ENCODE measurements at regions not wholly inside any gene's neighbourhood (a gene's known extent, or its start where the extent isn't known, plus 50 kb on each side); places are given as distances from the start of the nearest gene placed in this dataset.

DNA sequence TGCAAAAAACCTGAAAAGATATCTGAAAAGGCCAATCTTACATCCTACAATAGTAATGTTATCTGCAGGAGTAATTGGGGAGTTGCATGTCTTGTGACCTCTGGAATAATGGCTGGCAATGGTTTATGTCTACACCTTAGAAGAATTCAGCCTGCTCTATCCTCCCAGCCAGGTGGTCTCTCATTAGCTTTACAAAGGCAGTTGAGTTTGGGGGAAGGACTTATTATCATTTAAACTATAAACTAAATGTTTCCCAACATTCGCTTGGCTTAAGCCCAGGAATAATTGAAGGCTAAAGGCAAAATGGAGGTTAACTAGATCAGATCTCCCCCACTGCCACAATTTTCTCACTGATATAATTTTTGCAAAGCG lies 158.4 kb upstream of the SFSWAP start:
- FAIRE-seq: no peak
- DNase-seq (ENCODE audit: low read depth, low spot score): no peak
- H3K27ac ChIP-seq (ENCODE audit: control insufficient read depth, insufficient read depth, low read length): no peak overlapping the region
- no peaks in the 10 kb centered on the region for H3K36me3 ChIP-seq (ENCODE audit: control insufficient read depth in 2 of 2, extremely low read depth in 1 of 2, insufficient read depth in 2 of 2, low read length in 2 of 2)
- peaks cover 14% of the 10 kb centered on the region for H3K4me1 ChIP-seq (ENCODE audit: control insufficient read depth, extremely low read depth, insufficient read depth, low read length)
- no peaks in the 10 kb centered on the region for H3K27me3 ChIP-seq (ENCODE audit: control insufficient read depth, extremely low read depth, insufficient read depth, low read length)
- H2AFZ ChIP-seq (ENCODE audit: control insufficient read depth, low read length): no peak overlapping the region
- no peak overlapping the region for H3K9ac ChIP-seq (ENCODE audit: control insufficient read depth, extremely low read depth, insufficient read depth, low read length)
- no peaks in the 10 kb centered on the region for H3K9me3 ChIP-seq (ENCODE audit: control insufficient read depth, low read depth, low read length)
- no peak overlapping the region for H3K4me3 ChIP-seq (ENCODE audit: control insufficient read depth in 2 of 3, extremely low read depth in 1 of 3, insufficient read depth in 2 of 3, low read depth in 1 of 3, low read length in 3 of 3)
- H3K9me1 ChIP-seq (ENCODE audit: control insufficient read depth, extremely low read depth, insufficient read depth, low read length): no peaks in the 10 kb centered on the region
- H4K20me1 ChIP-seq (ENCODE audit: control insufficient read depth, extremely low read depth, insufficient read depth, low read length): no peaks in the 10 kb centered on the region
- TF ChIP-seq EZH2 (IDR thresholded peaks at IDR 0.05; ENCODE audit: low read length) (no peak), CTCF (optimal IDR thresholded peaks at IDR 0.05 in 1 of 3, IDR thresholded peaks at IDR 0.05 in 1 of 3, conservative IDR thresholded peaks at IDR 0.05 in 1 of 3; ENCODE audit: extremely low read depth in 1 of 3, insufficient read depth in 2 of 3, low read length in 3 of 3) (no peak)
- H3K79me2 ChIP-seq (ENCODE audit: control insufficient read depth, insufficient read depth, low read length): no peaks in the 10 kb centered on the region
- H3K4me2 ChIP-seq (ENCODE audit: control insufficient read depth, extremely low read depth, insufficient read depth, low read depth, low read length): no peak overlapping the region
- dilution Hi-C loops (cut with MboI; ENCODE audit: extremely low pct_ligation_motif_present, low sequenced_read_pairs): no loop called here

DNA sequence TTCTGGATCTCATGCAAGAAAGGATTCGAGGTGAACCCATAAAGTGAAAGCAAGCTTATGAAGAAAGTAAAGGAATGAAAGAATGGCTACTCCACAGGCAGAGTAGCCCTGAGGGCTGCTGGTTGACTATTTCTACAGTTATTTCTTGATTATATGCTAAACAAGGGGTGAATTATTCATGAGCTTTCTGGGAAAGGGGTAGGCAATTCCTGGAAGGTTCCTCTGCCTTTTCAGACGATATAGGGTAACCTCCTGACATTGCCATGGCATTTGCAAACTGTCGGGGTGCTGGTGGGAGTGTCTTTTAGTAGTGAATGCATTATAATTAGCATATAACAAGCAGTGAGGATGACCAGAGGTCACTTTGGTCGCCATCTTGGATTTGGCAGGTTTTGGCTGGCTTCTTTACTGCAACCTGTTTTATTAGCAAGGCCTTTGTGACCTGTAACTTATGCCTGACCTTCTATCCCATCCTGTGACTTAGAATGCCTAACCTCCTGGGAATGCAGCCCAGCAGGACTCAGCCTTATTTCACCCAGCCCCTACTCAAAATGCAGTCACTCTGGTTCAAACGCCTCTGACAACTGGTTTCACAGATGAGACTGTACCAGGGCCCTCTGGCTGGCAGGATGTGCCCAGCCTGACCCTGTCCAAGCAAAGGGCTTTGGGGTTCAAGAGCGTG lies 157.7 kb upstream of the SFSWAP start:
- Histone ChIP-seq H4K20me1 (ENCODE audit: control insufficient read depth, extremely low read depth, insufficient read depth, low read length) (no peaks in the 10 kb centered on the region), H2AFZ (ENCODE audit: control insufficient read depth, low read length) (no peak overlapping the region), H3K27ac (ENCODE audit: control insufficient read depth, insufficient read depth, low read length) (no peak overlapping the region), H3K9me1 (ENCODE audit: control insufficient read depth, extremely low read depth, insufficient read depth, low read length) (no peaks in the 10 kb centered on the region), H3K4me1 (ENCODE audit: control insufficient read depth, extremely low read depth, insufficient read depth, low read length) (peaks cover 14% of the 10 kb centered on the region), H3K4me3 (ENCODE audit: control insufficient read depth in 2 of 3, extremely low read depth in 1 of 3, insufficient read depth in 2 of 3, low read depth in 1 of 3, low read length in 3 of 3) (no peak overlapping the region), H3K27me3 (ENCODE audit: control insufficient read depth, extremely low read depth, insufficient read depth, low read length) (no peaks in the 10 kb centered on the region), H3K4me2 (ENCODE audit: control insufficient read depth, extremely low read depth, insufficient read depth, low read depth, low read length) (no peak overlapping the region), H3K9ac (ENCODE audit: control insufficient read depth, extremely low read depth, insufficient read depth, low read length) (no peak overlapping the region), H3K79me2 (ENCODE audit: control insufficient read depth, insufficient read depth, low read length) (no peaks in the 10 kb centered on the region), H3K9me3 (ENCODE audit: control insufficient read depth, low read depth, low read length) (no peaks in the 10 kb centered on the region), H3K36me3 (ENCODE audit: control insufficient read depth in 2 of 2, extremely low read depth in 1 of 2, insufficient read depth in 2 of 2, low read length in 2 of 2) (no peaks in the 10 kb centered on the region)
- TF ChIP-seq CTCF (optimal IDR thresholded peaks at IDR 0.05 in 1 of 3, IDR thresholded peaks at IDR 0.05 in 1 of 3, conservative IDR thresholded peaks at IDR 0.05 in 1 of 3; ENCODE audit: extremely low read depth in 1 of 3, insufficient read depth in 2 of 3, low read length in 3 of 3): no peak
- no peak for TF ChIP-seq EZH2 (IDR thresholded peaks at IDR 0.05; ENCODE audit: low read length)
- dilution Hi-C loops (cut with MboI; ENCODE audit: extremely low pct_ligation_motif_present, low sequenced_read_pairs): no loop called here
- FAIRE-seq (no peak), DNase-seq (ENCODE audit: low read depth, low spot score) (no peak)

All from keratinocyte (primary cell).